GF-D8 (cell line): ENCODE measurements at regions not wholly inside any gene's neighbourhood (a gene's known extent, or its start where the extent isn't known, plus 50 kb on each side); places are given as distances from the start of the nearest gene placed in this dataset.
"Not testable (repeated sequence)": the region's sequence is repeated elsewhere in the genome, so short reads cannot be mapped to it uniquely, and the experiment has no call there.

Experiments used
- DNase-seq: peaks from one replicate; lab custom pipeline; 2025; lab: John Stamatoyannopoulos, UW

DNA sequence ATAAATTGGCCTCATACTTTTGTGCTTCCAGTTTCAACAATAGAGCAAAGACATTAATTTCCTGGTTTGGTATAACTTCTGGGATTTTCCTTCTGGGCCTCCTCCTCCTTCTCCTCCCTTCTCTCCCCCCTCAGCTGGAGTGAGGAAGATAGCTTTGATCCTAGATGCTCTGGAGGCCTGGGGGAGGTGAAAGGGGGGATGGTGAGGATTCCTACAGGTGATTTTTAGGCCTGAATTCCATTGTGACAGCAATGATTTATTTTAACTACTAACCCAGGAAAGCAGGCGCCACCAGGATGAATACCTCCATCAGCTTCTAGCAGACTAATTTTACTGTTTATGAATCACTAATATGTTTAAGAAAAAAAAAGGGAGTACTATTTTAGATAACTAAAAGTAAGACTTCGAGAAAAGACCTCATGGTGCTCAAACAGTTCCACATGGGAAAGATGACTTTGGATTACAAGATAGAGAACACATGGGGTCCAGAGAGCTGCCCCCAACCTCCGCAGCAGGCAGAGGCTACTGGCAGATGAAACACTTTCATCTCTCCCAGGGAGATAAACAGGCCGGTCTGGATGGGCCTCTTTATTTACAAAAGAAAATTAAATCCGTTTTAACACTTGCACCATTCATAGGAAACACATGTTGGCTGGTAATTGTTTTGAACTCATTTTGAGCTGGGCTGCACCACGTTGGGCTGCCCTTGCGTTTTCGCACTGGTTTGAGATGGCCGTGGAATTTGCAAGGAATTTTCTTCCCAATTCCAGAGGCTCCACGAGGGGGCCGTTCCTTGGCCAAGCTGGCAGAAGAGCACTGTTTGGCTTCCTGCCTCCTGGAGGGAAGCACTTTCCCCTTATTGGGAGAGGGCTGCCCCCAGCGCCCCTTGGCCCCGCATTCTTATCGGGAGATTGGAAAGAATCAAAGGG, 125.1 kb upstream of the STX18 start:
- DNase-seq = no peak

DNA sequence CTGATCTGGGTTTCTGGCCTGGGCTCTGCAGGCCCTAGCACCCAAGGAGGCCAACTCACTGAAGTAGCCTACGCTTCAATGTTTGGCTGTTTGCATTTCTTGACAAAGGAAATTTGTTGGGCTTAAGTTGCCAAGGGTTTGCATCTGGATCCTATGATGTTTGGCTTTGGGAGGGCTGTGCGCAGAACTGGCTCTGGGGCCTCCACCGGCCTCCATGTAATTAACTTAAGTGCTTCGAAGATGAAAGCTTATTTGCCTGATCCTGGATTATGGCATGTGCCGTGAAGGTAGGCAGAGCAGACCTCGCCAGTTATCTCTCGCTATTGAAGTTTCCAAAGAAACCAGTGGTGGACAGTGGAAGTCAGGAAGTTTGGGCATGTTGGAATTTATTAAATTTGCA, 124.3 kb upstream of the STX18 start:
- no peak for DNase-seq

DNA sequence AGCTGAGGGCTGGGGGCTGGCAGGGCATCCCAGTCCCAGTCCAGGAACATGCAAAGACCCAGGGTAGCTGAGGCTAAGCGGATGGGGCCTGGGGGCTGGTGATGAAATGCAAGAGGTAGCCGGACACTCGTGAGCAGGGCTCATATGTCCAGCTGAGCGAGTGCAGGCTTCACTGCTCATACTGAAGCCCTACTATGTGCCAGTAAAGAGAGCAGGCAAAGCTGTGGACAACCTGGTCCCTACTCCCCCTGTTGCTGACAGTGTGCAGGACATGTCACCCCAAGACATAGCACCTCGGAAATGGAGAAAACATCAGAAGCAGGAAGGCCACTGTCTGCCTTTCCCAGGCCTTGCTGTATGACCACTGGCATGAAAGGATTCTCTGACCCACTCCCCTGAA, 122.4 kb upstream of the STX18 start:
- DNase-seq = no peak

DNA sequence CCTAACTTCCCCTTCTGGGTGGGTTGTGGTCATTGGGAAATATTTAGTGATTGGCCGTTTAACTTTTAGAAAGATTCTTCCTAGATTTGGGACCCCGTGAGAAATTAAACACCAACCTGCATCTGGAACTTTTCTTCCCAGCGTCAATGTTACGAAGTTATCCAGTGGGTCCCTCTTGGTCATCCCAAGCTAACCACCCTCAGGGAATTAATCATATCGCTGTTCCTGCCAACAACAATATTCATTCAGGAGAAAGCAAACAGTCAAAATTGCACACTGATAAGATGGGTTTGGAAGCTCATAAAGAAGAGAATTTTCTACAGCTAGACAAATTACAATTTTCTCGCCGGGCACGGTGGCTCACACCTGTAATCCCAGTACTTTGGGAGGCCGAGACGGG, 121.2 kb upstream of the STX18 start:
- no peak for DNase-seq

DNA sequence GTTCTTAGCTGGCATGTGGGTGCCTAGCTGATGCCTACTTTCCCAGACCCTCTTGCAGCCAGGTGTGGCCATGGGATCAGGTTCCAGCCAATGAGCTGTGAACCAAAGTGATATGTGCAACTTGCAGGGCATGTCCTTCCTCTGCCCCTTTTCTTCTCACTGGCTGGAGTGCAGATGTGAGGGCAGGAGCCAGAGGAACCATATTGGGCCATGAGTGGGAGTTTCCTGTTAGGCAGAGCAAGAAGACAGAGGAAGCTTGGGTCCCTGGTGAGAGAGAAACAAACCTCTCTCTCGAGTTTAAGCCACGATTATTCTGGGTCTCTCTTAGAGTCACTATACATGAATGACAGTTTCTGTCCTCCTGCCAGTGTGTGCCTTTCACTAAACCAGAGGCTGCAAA, 120.4 kb upstream of the STX18 start:
- DNase-seq = no peak

DNA sequence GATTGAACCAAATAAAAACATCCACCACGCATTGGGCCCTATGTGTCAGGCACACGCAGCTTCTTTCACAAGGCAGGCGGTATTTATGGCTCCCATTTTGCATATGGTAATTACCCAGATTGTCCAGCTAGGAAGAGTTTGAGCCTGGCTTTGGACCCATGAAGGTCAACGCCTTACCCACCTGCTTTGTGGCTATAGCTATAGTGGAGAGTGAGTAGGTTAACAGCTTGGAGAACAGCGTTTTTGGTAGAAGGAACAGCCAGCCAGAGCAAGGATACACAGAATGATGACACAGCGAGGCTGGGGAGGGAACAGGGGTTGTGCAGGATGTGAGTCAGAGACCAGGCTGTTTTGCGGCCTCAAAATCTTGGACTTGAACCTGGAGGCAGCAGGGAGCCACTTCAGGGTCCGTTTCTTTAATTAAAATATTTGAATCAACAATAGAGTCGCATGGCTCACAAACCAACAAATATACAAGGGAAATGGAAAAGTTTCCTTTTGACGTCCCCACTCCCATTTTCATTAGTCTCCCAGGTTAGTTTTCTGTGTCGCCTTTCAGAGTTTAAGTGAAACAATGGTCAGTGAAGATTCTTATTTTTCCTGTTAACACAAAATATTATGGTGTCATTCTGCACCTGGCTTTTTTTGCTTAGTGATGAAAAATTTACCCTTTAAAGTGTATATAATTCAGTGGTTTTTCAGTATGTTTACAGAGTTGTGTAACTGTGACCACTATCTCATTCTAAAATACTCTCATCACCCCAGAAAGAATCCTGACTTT, 118.2 kb upstream of the STX18 start:
- DNase-seq = no peak

DNA sequence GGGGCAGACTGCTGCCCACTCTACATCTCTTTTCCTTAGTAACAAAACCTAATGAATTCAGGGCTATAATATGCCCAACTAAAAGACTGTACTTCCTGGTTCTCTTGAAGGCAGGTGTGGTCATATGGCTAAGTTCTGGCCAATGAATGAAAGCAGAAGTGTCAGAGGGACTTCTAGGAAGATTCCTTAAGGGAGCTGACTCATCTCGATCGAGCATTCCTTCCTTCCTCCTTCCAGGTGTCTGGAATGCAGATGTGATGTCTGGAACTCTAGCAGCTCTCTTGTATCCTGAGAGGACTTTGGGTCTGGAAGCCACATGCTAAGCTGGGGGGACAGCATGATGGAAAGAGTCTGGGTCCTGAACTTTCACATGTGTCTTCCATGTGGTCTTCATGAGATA, 116.2 kb upstream of the STX18 start:
- no peak for DNase-seq

DNA sequence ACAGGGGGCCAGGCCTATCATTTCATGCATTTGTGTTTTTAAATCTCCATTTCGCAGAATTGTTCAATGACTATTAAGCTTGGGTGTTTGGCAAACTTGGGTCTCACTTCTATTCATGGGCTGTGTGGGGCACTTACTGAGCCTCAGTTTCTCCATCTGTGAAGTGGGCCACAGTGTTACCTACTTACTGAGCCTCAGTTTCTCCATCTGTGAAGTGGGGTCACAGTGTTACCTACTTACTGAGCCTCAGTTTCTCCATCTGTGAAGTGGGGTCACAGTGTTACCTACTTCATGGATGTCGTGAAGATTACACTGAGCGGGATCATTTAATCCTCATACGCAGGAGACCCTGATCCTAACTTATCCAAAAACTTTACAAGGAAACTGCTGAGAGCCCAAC, 115.1 kb upstream of the STX18 start:
- DNase-seq = no peak

DNA sequence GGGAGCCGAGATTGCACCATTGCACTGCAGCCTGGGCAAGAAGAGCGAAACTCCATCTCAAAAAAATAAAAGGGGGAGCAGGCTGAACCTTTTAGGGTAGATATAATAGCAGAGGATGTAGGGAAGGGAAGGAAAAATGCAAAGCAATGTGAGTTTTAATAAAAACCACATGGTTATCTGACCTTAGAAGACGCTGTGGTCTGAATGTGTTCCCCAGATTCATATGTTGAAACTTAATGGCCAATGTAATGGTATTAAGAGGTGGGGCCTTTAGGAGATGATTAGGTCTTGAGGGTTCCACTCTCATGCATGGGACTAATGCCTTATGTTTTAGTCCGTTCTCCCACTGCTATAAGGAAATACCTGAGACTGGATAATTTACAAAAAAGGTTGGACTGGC, 114.1 kb upstream of the STX18 start:
- no peak for DNase-seq

DNA sequence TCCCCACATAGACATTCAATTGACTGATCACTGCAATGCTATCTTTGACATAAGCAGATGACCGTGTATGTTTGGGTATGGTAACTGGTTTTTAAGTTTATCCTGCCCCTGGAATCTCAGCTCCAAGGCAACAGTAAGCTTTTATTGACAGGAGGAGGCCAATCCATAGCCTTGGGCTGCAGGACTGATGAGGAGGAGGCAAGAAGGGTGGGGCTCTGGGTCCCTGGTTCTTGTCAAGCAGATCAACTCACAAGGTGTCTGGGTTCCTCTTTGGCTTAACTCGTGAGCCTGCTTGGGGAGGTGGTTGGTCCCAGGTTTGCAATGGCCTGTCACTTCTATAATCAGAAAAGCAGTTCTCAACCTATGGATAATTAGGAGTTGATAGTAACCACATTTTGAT, 113.2 kb upstream of the STX18 start:
- DNase-seq = no peak

DNA sequence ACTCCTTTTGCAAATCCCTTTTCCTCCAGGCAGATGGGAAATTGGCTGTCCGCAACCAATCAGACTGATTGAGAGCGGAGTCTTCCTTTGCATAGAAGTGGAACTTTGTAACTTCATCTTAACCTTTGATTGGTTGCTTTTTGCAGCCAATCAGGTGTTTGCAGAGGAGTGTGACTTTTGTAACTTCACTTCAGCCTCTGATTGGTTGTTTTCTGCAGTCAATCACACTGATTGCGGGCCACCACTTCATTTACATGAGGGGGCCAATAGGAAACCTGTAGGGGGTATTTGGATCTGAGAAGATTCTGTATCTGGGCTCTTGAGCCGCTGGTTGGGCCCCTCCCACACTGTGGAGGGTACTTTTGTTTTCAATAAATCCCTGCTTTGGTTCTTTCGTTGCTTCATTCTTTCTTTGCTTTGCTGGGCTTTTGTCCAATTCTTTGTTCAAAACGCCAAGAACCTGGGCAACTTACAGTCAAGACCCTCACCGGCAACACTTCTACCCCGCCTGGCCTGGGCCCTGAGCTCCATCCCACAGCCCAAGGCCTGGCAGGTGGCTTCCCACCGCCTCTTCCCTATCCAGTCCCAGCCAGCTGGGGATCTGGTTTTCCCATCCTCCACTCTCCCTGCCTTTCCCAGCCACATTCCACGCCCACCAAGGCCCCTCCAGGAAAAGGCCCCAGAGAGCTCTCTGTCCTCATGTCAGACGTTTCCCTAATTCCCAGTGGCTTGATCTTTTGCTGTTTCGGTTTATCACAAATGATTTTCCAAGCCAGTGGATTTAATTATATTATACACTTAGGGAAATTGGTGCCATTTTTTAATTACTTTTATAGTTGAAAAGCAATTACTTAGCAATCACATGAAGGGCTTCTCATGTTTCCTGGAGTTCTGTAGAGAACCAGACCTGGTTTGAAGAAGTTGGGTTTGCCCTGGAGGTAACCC, 110.2 kb upstream of the STX18 start:
- no peak for DNase-seq

DNA sequence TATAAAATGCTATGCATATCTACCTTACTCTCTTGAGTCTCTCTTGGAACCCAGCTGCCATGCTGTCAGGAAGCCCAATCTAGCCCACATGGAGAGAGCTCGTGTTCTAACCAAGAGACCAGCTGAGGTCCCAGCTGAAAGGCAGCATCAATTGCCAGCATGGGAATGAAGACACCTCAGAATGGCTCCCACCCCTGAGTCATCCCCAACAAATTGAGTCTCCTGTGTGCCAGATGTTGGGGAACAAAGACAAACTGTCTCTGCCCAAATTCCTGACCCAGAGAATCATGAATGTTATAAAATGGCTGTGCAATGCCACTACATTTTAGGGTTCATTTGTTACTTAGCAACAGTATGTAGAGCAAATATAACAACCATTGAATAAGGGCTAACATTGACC, 105.2 kb upstream of the STX18 start:
- no peak for DNase-seq

DNA sequence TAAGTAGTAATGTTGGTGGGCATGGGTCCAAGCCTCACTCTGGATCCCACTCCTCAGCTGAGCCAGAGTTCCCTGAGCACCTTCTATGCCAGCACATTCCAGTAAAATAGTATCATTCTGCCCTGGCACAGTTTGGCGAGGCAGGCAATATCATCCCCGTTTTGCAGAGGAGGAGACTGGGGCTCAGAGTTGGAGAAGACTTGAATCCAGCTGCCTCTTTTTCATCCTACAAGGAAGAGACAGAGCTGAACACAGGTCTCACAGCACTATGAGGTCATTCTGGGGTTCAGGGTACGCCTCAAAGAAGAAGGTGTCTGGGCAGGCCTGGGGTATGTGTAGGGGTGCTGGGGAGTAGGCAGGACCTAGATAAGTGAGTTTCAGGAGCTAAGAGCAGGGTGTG, 103.9 kb upstream of the STX18 start:
- DNase-seq = no peak

DNA sequence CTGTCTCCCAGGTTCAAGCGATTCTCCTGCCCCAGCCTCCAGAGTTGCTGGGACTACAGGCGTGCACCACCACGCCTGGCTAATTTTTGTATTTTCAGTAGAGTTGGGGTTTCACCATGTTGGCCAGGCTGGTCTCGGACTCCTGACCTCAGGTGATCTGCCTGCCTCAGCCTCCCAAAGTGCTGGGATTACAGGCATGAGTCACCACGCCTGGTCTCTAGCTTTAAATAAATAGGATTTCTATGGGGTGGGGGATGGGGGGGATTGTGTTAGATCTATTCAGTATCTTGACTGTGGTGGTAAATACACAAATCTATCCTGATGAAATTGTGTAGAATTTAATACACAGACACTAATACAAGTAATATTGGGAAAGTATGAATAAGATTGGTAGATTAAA, 102.4 kb upstream of the STX18 start:
- not testable (repeated sequence) for DNase-seq

DNA sequence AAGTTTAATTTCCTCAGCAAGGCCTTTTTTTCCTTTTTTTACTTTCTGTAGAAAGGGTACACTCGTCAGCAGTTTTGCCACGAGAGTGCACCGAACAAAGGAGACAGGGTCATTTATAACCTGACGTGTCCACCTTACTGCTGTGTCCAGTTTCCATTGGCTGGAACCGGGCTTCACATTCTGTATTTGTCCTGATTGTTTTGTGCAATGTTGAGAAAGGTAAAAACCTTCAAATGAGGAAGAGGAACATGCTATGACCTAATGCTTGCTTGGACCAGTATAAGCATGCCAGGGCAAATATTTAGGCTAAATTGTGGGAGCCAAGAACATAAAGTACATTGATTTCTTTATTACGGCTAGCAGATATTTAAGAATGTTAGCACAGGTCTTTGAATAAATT, 101.9 kb upstream of the STX18 start:
- DNase-seq = not testable (repeated sequence)

DNA sequence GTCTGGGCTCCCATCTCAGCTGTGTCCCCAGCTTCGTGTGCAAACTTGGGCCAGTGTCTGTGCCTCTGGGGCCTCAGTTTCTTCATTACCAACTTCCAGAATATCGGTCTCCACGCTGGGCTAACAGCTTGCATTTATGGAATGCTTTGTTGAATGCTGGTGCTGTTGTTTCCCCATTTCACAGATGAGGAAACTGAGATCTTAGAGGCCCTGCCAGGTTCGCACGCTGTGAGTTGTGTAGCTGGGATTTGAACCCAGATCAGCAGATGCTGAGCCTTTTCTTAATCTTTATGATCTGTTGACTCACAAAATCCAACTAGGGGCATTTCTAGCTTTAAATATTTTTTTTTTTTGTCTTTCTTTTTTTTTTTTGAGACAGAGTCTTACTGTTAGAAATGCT, 101.5 kb upstream of the STX18 start:
- DNase-seq = no peak

DNA sequence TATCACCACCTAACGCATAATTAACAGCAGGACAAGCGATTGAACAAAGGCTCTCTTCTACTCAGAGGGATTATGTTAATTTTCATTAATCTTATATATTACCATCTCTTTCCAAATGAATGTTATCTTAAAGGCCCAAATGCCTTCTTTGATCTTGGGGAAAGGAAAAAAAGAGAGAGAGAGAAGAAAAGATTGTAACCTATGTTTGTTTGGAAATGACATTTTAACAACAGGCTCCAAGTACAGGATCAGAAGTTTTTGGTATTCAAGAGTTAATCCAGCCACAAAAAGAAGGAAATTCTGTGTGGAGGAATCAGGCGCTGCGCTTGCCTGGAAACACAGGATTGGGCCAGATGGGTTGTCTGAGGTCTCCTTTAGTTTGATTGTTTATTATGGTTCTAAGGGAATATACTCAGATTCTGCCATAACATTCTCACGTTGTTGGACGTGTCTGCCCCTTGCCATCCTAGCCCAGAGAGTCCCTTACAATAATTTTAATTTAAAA, 100.7 kb upstream of the STX18 start:
- DNase-seq = no peak

DNA sequence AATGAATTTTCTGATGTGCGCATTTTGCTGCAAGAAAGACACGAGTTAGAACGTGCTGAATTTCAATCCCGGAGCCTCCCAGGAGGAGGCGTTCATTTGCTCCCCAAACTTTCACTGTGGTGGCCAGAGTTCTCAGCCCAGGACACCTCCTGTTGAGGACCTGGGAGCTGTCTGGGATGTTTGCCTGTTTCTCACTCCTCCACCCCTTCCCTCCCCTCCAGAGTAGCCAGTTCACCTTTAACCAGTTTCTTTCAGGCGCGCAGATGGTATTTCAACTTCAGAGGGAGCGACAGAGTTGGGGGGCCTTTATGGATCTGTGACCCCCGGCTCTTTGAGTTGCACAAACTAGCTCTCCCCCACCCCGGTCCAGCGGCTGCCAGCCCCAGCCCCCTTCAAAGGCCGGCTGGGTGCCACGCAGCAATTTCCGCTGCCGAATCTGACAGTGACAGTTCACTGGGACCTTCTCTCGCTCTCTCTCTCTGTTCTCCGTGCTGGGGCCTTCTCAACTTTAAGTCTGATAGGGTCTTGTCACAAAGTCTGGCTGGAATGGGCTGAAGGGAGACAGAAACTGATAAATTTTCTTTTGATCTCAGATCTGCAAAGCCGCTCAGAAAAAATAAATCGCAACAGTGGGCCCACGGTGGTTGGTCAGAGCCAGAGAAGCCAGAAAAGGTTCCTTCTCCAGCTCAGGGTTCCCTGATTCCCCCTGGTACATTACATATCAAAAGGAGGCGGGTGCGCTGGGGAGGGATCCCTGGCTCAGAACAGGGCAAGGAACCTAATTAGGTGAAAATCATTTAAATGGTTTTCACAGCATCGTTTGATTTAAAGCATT, 100.0 kb upstream of the STX18 start:
- DNase-seq = no peak

DNA sequence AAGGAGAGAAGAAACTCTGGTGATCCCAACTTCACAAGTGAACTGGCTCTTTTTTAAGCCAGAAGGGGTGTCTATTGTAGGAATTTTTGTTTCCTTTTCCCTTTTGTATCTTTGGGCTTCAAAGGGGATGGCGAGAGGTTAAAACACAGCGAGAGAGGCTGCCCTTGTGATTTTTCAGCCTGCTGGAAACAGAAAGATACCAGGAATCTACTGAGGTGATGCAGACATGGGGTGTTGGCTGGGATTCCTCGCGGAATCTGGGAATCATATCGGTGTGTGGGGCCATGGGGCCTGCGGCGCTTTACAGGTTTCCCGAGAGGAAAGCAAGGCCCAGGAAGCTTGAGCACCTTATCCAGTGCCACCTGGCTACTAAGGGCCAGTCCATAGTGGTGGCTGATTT, 99.4 kb upstream of the STX18 start:
- no peak for DNase-seq

DNA sequence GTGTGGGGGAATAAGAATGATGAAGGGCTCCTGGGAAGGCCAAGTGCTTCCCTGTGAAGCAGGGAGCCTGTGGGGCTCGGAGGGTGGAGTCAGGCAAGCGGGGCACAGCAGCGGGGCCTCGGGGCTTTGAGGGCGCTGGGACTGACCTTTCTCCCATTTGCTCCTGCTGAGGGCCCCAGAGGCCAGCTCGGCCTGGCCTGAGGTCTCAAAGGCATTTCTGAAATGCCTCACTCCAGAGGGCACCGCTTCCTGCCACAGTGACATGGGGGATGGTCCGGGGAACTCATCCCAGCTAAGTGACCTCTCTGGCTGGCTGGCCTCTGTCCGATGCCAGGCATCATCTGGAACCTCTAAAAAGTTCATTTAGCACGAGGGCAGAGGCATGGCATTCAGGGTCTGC, 98.8 kb upstream of the STX18 start:
- no peak for DNase-seq

DNA sequence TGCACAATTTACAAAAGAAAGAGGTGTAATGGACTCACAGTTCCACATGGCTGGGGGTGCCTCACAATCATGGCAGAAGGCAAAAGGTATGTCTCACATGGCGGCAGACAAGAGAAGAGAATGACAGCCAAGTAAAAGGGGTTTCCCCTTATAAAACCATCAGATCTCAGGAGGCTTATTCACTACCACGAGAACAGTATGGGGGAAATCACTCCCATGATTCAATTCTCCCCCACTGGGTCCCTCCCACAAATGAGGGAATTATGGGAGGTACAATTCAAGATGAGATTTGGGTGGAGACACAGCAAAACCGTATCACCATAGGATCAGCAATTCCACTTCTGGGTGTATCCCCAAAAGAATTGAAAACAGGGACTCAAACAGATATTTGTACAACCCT, 97.5 kb upstream of the STX18 start:
- DNase-seq = no peak
